ENCODE measurements at regions not wholly inside any gene's neighbourhood (a gene's known extent, or its start where the extent isn't known, plus 50 kb on each side); places are given as distances from the start of the nearest gene placed in this dataset.
A peak's percentile ranks its signal among the peaks of the same experiment; 100 is the strongest.

GRCh38 chr1:30511563-30511962 lies 211.8 kb downstream of the MATN1 start:
- H3K9me3 ChIP-seq (ENCODE audit: control insufficient read depth in 1 of 2, insufficient read depth in 1 of 2, low read depth in 1 of 2, low read length in 2 of 2) = no peaks in the 10 kb centered on the region
- no peaks in the 10 kb centered on the region for H4K20me1 ChIP-seq (ENCODE audit: insufficient read depth)
- ChIA-PET CTCF (no interaction called here), POLR2A (no interaction called here), RAD21 (ENCODE audit: low non-redundant PET in 1 of 2, low total read pairs in 2 of 2, uncharacterized antibody in 2 of 2, unreplicated experiment in 2 of 2) (no interaction called here)
- H3K9me2 ChIP-seq (ENCODE audit: insufficient read depth) = no peaks in the 10 kb centered on the region
- no peak overlapping the region for H3K9ac ChIP-seq (ENCODE audit: low read length)
- TF ChIP-seq, protein P1, sequence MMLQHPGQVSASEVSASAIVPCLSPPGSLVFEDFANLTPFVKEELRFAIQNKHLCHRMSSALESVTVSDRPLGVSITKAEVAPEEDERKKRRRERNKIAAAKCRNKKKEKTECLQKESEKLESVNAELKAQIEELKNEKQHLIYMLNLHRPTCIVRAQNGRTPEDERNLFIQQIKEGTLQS (IDR thresholded peaks at IDR 0.05) = no peak
- no peak for TF ChIP-seq CBX3 (IDR thresholded peaks at IDR 0.05; ENCODE audit: low read depth)
- TF ChIP-seq, protein P2, sequence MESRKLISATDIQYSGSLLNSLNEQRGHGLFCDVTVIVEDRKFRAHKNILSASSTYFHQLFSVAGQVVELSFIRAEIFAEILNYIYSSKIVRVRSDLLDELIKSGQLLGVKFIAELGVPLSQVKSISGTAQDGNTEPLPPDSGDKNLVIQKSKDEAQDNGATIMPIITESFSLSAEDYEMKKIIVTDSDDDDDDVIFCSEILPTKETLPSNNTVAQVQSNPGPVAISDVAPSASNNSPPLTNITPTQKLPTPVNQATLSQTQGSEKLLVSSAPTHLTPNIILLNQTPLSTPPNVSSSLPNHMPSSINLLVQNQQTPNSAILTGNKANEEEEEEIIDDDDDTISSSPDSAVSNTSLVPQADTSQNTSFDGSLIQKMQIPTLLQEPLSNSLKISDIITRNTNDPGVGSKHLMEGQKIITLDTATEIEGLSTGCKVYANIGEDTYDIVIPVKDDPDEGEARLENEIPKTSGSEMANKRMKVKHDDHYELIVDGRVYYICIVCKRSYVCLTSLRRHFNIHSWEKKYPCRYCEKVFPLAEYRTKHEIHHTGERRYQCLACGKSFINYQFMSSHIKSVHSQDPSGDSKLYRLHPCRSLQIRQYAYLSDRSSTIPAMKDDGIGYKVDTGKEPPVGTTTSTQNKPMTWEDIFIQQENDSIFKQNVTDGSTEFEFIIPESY (IDR thresholded peaks at IDR 0.05; ENCODE audit: extremely low read depth, insufficient replicate concordance, low read length) = no peak
- no peak for TF ChIP-seq POLR2A (IDR thresholded peaks at IDR 0.05; ENCODE audit: borderline replicate concordance, extremely low read depth, insufficient read depth, insufficient read length)
- no peak for TF ChIP-seq EZH2phosphoT487 (IDR thresholded peaks at IDR 0.05; ENCODE audit: borderline replicate concordance)
- no peak for TF ChIP-seq EGR1 (IDR thresholded peaks at IDR 0.05; ENCODE audit: low read depth)
- no peak for TF ChIP-seq SRF (IDR thresholded peaks at IDR 0.05; ENCODE audit: low read depth)
- TF ChIP-seq YY1 (IDR thresholded peaks at IDR 0.05; ENCODE audit: extremely low read depth, insufficient replicate concordance, low read depth, low read length) = no peak
- DNase-seq (ENCODE audit: low read depth, low spot score) (no peak), ATAC-seq (peak; percentile 42)
- H3K27ac ChIP-seq (ENCODE audit: low read depth, low read length) = no peak overlapping the region
- no peak overlapping the region for H2AFZ ChIP-seq (ENCODE audit: low read depth, low read length, poor library complexity, severe bottlenecking)
- intact Hi-C loops (cut with micrococcal nuclease) = no loop called here
- no peaks in the 10 kb centered on the region for H3K36me3 ChIP-seq (ENCODE audit: control insufficient read depth in 1 of 2, insufficient read depth in 2 of 2, low read length in 2 of 2)
- peaks cover 2 to 16% of the 10 kb centered on the region in 2 experiments; a peak in 2 of 4 replicates for H3K4me1 ChIP-seq (ENCODE audit: control insufficient read depth in 1 of 2, insufficient read depth in 2 of 2, low read length in 2 of 2)
- H3K79me2 ChIP-seq (ENCODE audit: insufficient read depth, low read length) = no peaks in the 10 kb centered on the region
- H3K4me2 ChIP-seq (ENCODE audit: low read length) = peak overlapping the region; percentile 48
- H3K4me3 ChIP-seq (replicated peaks in 1 of 2; ENCODE audit: low read depth in 1 of 2, low read length in 2 of 2) = no peak overlapping the region
- H3K27me3 ChIP-seq (ENCODE audit: insufficient read depth, low read length) = peaks cover 9% of the 10 kb centered on the region; the same call in 1 of the 2 replicates
- BruUV-seq (replicated peaks) = no TSS peak

GRCh38 chr1:30511106-30511505 lies 212.3 kb downstream of the MATN1 start:
- CTCF ChIA-PET = no interaction called here
- POLR2A ChIA-PET = no interaction called here
- ATAC-seq = no peak
- TF ChIP-seq EZH2phosphoT487 (IDR thresholded peaks at IDR 0.05; ENCODE audit: borderline replicate concordance) (no peak), POLR2A (IDR thresholded peaks at IDR 0.05; ENCODE audit: borderline replicate concordance, extremely low read depth, insufficient read depth, insufficient read length) (no peak), CBX3 (IDR thresholded peaks at IDR 0.05; ENCODE audit: low read depth) (no peak), SP1 (IDR thresholded peaks at IDR 0.05; ENCODE audit: low read depth) (no peak), SIN3A (IDR thresholded peaks at IDR 0.05; ENCODE audit: low read depth) (no peak), ZFX (IDR thresholded peaks at IDR 0.05) (no peak)
- TF ChIP-seq, protein P3, sequence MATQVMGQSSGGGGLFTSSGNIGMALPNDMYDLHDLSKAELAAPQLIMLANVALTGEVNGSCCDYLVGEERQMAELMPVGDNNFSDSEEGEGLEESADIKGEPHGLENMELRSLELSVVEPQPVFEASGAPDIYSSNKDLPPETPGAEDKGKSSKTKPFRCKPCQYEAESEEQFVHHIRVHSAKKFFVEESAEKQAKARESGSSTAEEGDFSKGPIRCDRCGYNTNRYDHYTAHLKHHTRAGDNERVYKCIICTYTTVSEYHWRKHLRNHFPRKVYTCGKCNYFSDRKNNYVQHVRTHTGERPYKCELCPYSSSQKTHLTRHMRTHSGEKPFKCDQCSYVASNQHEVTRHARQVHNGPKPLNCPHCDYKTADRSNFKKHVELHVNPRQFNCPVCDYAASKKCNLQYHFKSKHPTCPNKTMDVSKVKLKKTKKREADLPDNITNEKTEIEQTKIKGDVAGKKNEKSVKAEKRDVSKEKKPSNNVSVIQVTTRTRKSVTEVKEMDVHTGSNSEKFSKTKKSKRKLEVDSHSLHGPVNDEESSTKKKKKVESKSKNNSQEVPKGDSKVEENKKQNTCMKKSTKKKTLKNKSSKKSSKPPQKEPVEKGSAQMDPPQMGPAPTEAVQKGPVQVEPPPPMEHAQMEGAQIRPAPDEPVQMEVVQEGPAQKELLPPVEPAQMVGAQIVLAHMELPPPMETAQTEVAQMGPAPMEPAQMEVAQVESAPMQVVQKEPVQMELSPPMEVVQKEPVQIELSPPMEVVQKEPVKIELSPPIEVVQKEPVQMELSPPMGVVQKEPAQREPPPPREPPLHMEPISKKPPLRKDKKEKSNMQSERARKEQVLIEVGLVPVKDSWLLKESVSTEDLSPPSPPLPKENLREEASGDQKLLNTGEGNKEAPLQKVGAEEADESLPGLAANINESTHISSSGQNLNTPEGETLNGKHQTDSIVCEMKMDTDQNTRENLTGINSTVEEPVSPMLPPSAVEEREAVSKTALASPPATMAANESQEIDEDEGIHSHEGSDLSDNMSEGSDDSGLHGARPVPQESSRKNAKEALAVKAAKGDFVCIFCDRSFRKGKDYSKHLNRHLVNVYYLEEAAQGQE (IDR thresholded peaks at IDR 0.05; ENCODE audit: low read depth) = no peak
- TF ChIP-seq, protein P2 (IDR thresholded peaks at IDR 0.05; ENCODE audit: extremely low read depth, insufficient replicate concordance, low read length) = no peak

More at GRCh38 chr1:30511106-30511505, 212.3 kb downstream of the MATN1 start:
- Histone ChIP-seq H3K27me3 (ENCODE audit: insufficient read depth, low read length) (peaks cover 9% of the 10 kb centered on the region; the same call in 1 of the 2 replicates), H3K4me1 (ENCODE audit: control insufficient read depth in 1 of 2, insufficient read depth in 2 of 2, low read length in 2 of 2) (peaks cover 2 to 16% of the 10 kb centered on the region in 2 experiments; a peak in 2 of 4 replicates), H3K36me3 (ENCODE audit: control insufficient read depth in 1 of 2, insufficient read depth in 2 of 2, low read length in 2 of 2) (no peaks in the 10 kb centered on the region), H3K79me2 (ENCODE audit: insufficient read depth, low read length) (no peaks in the 10 kb centered on the region), H3K9me2 (ENCODE audit: insufficient read depth) (no peaks in the 10 kb centered on the region), H3K4me2 (ENCODE audit: low read length) (no peak overlapping the region), H3K27ac (ENCODE audit: low read depth, low read length) (no peak overlapping the region), H3K9ac (ENCODE audit: low read length) (no peak overlapping the region), H3K4me3 (replicated peaks in 1 of 2; ENCODE audit: low read depth in 1 of 2, low read length in 2 of 2) (no peak overlapping the region), H2AFZ (ENCODE audit: low read depth, low read length, poor library complexity, severe bottlenecking) (no peak overlapping the region), H3K9me3 (ENCODE audit: control insufficient read depth in 1 of 2, insufficient read depth in 1 of 2, low read depth in 1 of 2, low read length in 2 of 2) (no peaks in the 10 kb centered on the region), H4K20me1 (ENCODE audit: insufficient read depth) (no peaks in the 10 kb centered on the region)
- no TSS peak for BruUV-seq (replicated peaks)
- RAD21 ChIA-PET (ENCODE audit: low non-redundant PET in 1 of 2, low total read pairs in 2 of 2, uncharacterized antibody in 2 of 2, unreplicated experiment in 2 of 2) = no interaction called here
- no peak for DNase-seq (ENCODE audit: low read depth, low spot score)
- intact Hi-C loops (cut with micrococcal nuclease) = no loop called here

All from HCT116 (cell line).